Activated CD8-positive, alpha-beta memory T cell treated with anti-CD3 and anti-CD28 coated beads, Interleukin-2, amount 50 U/mL, for 1 hour (primary cell): ENCODE measurements at regions not wholly inside any gene's neighbourhood (a gene's known extent, or its start where the extent isn't known, plus 50 kb on each side); places are given as distances from the start of the nearest gene placed in this dataset.

Experiments used
- DNase-seq: peaks from one replicate; pipeline ENCODE4 v3.0.0-alpha.2; 2020; ENCODE audit errors: extremely low read depth

- DNase-seq = no peak
These were observed 50.2 kb upstream of the AKR1E2 start for GRCh38 chr10:4775808-4776207.

- no peak for DNase-seq
These were observed 53.8 kb upstream of the AKR1E2 start for GRCh38 chr10:4772202-4772570.

- DNase-seq = no peak
These were observed 54.3 kb upstream of the AKR1E2 start for GRCh38 chr10:4771554-4772201.

- no peak for DNase-seq
These were observed 55.0 kb upstream of the AKR1E2 start for GRCh38 chr10:4770801-4771553.

GRCh38 chr10:4768416-4768815 is 57.6 kb upstream of the AKR1E2 start:
- no peak for DNase-seq

GRCh38 chr10:4767033-4767814 is 58.8 kb upstream of the AKR1E2 start:
- DNase-seq = no peak

GRCh38 chr10:4766454-4766853 is 59.6 kb upstream of the AKR1E2 start:
- DNase-seq = no peak

GRCh38 chr10:4765428-4765827 is 60.6 kb upstream of the AKR1E2 start:
- no peak for DNase-seq

GRCh38 chr10:4763960-4764428 is 62.0 kb upstream of the AKR1E2 start:
- DNase-seq = no peak

GRCh38 chr10:4763513-4763912 is 62.5 kb upstream of the AKR1E2 start:
- no peak for DNase-seq

- DNase-seq = no peak
These were observed 67.8 kb upstream of the AKR1E2 start for GRCh38 chr10:4758256-4758655.

GRCh38 chr10:4755286-4755989 is 70.6 kb upstream of the AKR1E2 start:
- no peak for DNase-seq

- DNase-seq = no peak
These were observed 71.9 kb upstream of the AKR1E2 start for GRCh38 chr10:4754143-4754542.

GRCh38 chr10:4751211-4751610 is 74.8 kb upstream of the AKR1E2 start:
- DNase-seq = no peak

- DNase-seq = no peak
These were observed 76.8 kb upstream of the AKR1E2 start for GRCh38 chr10:4749271-4749574.

- no peak for DNase-seq
These were observed 77.3 kb upstream of the AKR1E2 start for GRCh38 chr10:4748491-4749270.

- no peak for DNase-seq
These were observed 83.8 kb upstream of the AKR1E2 start for GRCh38 chr10:4742217-4742616.

GRCh38 chr10:4740471-4740870 is 85.5 kb upstream of the AKR1E2 start:
- DNase-seq = no peak

- DNase-seq = no peak
These were observed 89.4 kb upstream of the AKR1E2 start for GRCh38 chr10:4736608-4737007.

GRCh38 chr10:4736183-4736582 is 89.8 kb upstream of the AKR1E2 start:
- DNase-seq = no peak

GRCh38 chr10:4733843-4734224 is 92.2 kb upstream of the AKR1E2 start:
- DNase-seq = no peak
